Heart left ventricle (tissue), 13 donors: ENCODE measurements at regions not wholly inside any gene's neighbourhood (a gene's known extent, or its start where the extent isn't known, plus 50 kb on each side); places are given as distances from the start of the nearest gene placed in this dataset.
"Not testable (repeated sequence)": the region's sequence is repeated elsewhere in the genome, so short reads cannot be mapped to it uniquely, and the experiment has no call there.

Experiments
- POLR2A ChIP-seq, 2 donors: fragments of 450-650 bp; IDR thresholded peaks; one replicate each; pipeline ENCODE4 v1.6.1; 2017; ENCODE audit warnings: antibody characterized with exemption in 2 of 2, mild to moderate bottlenecking in 2 of 2, moderate library complexity in 2 of 2
- TF ChIP-seq, protein P1 (sequence below), 12 donors: fragments of 200-600 bp; sonication (generic) in 4 of 12; IDR thresholded peaks; one replicate each; pipeline versions ENCODE4 v1.5.0 to v1.8.0; 2018 to 2022; ENCODE audit warnings: antibody characterized with exemption in 12 of 12, mild to moderate bottlenecking in 5 of 12
- donor health status: ischemic (EF 13 %, LVEDD 7.1; RV severe dilation, severe dysfunction).
- donor health status: DM: no; HTN: yes; CAD: no.
- donor health status: DM: no; HTN: no; CAD: no.
- donor health status: ischemic (EF 25% LVEDD 6.9; RV normal size, moderate dysfunction).
- donor health status: ischemic (EF 25% LVEDD 5.7; RV mildly dilated, moderate dysfunction).
- donor health status: ischemic (EF 35%, LVEDD 5.7; RV mildly dilated, moderate dysfunction).
- donor health status: nonischemic (EF 11% LVEDD 7.7; RV severe dilation, severe dysfunction).
- donor health status: DM: yes; HTN: yes; CAD: no.
- donor health status: PGD.
- donor health status: ischemic (EF 29% LVEDD 5.4; RV normal size, mild dysfunction).
- donor health status: nonischemic (EF 23%, LVEDD 6.1; RV moderate dilation, normal function).

DNA sequence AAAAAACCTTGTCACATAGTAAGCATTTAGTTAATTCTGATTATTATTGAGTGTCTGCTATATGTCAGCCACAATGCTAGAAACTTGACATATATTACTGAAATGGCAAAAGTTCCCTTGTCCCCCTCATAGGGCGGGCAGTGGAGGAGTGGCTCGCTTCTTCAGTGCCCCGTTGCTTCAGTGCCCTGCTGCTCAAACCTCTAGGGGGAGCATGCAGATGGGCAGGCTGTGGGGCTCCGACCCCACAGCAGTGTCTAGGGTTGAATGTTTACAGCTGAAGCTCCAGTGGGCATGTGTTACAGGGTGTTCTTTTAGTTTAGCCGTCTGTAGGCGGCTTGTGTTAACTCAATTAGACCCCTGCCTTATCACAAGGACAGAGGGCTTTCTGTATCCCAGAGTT, 86.5 kb upstream of the GPC3 start:
- TF ChIP-seq, protein P1, sequence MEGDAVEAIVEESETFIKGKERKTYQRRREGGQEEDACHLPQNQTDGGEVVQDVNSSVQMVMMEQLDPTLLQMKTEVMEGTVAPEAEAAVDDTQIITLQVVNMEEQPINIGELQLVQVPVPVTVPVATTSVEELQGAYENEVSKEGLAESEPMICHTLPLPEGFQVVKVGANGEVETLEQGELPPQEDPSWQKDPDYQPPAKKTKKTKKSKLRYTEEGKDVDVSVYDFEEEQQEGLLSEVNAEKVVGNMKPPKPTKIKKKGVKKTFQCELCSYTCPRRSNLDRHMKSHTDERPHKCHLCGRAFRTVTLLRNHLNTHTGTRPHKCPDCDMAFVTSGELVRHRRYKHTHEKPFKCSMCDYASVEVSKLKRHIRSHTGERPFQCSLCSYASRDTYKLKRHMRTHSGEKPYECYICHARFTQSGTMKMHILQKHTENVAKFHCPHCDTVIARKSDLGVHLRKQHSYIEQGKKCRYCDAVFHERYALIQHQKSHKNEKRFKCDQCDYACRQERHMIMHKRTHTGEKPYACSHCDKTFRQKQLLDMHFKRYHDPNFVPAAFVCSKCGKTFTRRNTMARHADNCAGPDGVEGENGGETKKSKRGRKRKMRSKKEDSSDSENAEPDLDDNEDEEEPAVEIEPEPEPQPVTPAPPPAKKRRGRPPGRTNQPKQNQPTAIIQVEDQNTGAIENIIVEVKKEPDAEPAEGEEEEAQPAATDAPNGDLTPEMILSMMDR (IDR thresholded peaks at IDR 0.05) = not testable (repeated sequence)
- TF ChIP-seq POLR2A (IDR thresholded peaks at IDR 0.05) = not testable (repeated sequence)
